ENCODE measurements at regions not wholly inside any gene's neighbourhood (a gene's known extent, or its start where the extent isn't known, plus 50 kb on each side); places are given as distances from the start of the nearest gene placed in this dataset.
"Not testable (repeated sequence)": the region's sequence is repeated elsewhere in the genome, so short reads cannot be mapped to it uniquely, and the experiment has no call there.

- ATAC-seq (no peak), DNase-seq (no peak)
- intact Hi-C loops (cut with DNase I), result no loop called here
These were observed 128.1 kb downstream of the ATXN7L3B start for GRCh38 chr12:74665690-74666089.

- intact Hi-C loops (cut with DNase I), result no loop called here
- no peak for DNase-seq
- no peak for ATAC-seq
These were observed 133.8 kb downstream of the ATXN7L3B start for GRCh38 chr12:74671421-74671820.

- DNase-seq; intact Hi-C loops (cut with DNase I); ATAC-seq: not testable (repeated sequence)
These were observed 139.3 kb downstream of the ATXN7L3B start for GRCh38 chr12:74676955-74677354.

- no peak for DNase-seq
- ATAC-seq, result no peak
- intact Hi-C loops (cut with DNase I), result no loop called here
These were observed 147.8 kb downstream of the ATXN7L3B start for GRCh38 chr12:74685385-74685784.

GRCh38 chr12:74689071-74689655, 151.5 kb downstream of the ATXN7L3B start:
- DNase-seq (no peak), ATAC-seq (no peak)
- intact Hi-C loops (cut with DNase I), result no loop called here

- ATAC-seq (no peak), DNase-seq (no peak)
- intact Hi-C loops (cut with DNase I), result no loop called here
These were observed 152.3 kb downstream of the ATXN7L3B start for GRCh38 chr12:74689929-74690328.

- intact Hi-C loops (cut with DNase I), result no loop called here
- DNase-seq (no peak), ATAC-seq (no peak)
These were observed 181.8 kb downstream of the ATXN7L3B start for GRCh38 chr12:74719447-74719846.

- DNase-seq (no peak), ATAC-seq (no peak)
- intact Hi-C loops (cut with DNase I), result no loop called here
These were observed 185.1 kb downstream of the ATXN7L3B start for GRCh38 chr12:74722709-74723108.

GRCh38 chr12:74725154-74725553, 187.5 kb downstream of the ATXN7L3B start:
- ATAC-seq (no peak), DNase-seq (no peak)
- intact Hi-C loops (cut with DNase I), result no loop called here

- no peak for ATAC-seq
- DNase-seq, result no peak
- intact Hi-C loops (cut with DNase I), result no loop called here
These were observed 190.4 kb downstream of the ATXN7L3B start for GRCh38 chr12:74728006-74728405.

- intact Hi-C loops (cut with DNase I), result no loop called here
- no peak for ATAC-seq
- no peak for DNase-seq
These were observed 194.6 kb downstream of the ATXN7L3B start for GRCh38 chr12:74732164-74732784.

- intact Hi-C loops (cut with DNase I), result no loop called here
- no peak for DNase-seq
- ATAC-seq, result no peak
These were observed 195.2 kb downstream of the ATXN7L3B start for GRCh38 chr12:74732826-74733225.

- DNase-seq (no peak), ATAC-seq (no peak)
- intact Hi-C loops (cut with DNase I), result no loop called here
These were observed 203.5 kb downstream of the ATXN7L3B start for GRCh38 chr12:74741112-74741511.

- no peak for DNase-seq
- intact Hi-C loops (cut with DNase I), result no loop called here
- ATAC-seq, result no peak
These were observed 209.7 kb downstream of the ATXN7L3B start for GRCh38 chr12:74747305-74747704.

GRCh38 chr12:74751441-74751840, 213.8 kb downstream of the ATXN7L3B start:
- ATAC-seq (no peak), DNase-seq (no peak)
- intact Hi-C loops (cut with DNase I), result no loop called here

- intact Hi-C loops (cut with DNase I), result no loop called here
- DNase-seq (no peak), ATAC-seq (no peak)
These were observed 214.6 kb downstream of the ATXN7L3B start for GRCh38 chr12:74752215-74752614.

- ATAC-seq (no peak), DNase-seq (no peak)
- intact Hi-C loops (cut with DNase I), result no loop called here
These were observed 232.9 kb downstream of the ATXN7L3B start for GRCh38 chr12:74770552-74770951.

GRCh38 chr12:74775276-74775675, 237.6 kb downstream of the ATXN7L3B start:
- no peak for DNase-seq
- intact Hi-C loops (cut with DNase I), result no loop called here
- no peak for ATAC-seq

- ATAC-seq (no peak), DNase-seq (no peak)
- intact Hi-C loops (cut with DNase I), result no loop called here
These were observed 238.7 kb downstream of the ATXN7L3B start for GRCh38 chr12:74776378-74776777.

GRCh38 chr12:74780182-74780849, 242.7 kb downstream of the ATXN7L3B start:
- ATAC-seq (no peak), DNase-seq (no peak)
- intact Hi-C loops (cut with DNase I), result no loop called here

- intact Hi-C loops (cut with DNase I); ATAC-seq; DNase-seq: not testable (repeated sequence)
These were observed 243.2 kb downstream of the ATXN7L3B start for GRCh38 chr12:74780850-74781241.

Data from left cardiac atrium (tissue), 4 donors.